Coronary artery (tissue), 2 donors: ENCODE measurements at regions not wholly inside any gene's neighbourhood (a gene's known extent, or its start where the extent isn't known, plus 50 kb on each side); places are given as distances from the start of the nearest gene placed in this dataset.

Experiments
- DNase-seq: peaks from one replicate; pipeline ENCODE4 v3.0.0-alpha.2; 2017; ENCODE audit warnings: low spot score
- H3K27ac ChIP-seq, 2 donors: fragments of 200-600 bp; sonication (generic); one replicate each; pipeline ENCODE4 v1.5.1; 2016 to 2019
- H3K4me3 ChIP-seq: fragments of 200-600 bp; sonication (generic); 2 replicates; pipeline ENCODE4 v1.5.1; 2016; ENCODE audit warnings: mild to moderate bottlenecking, moderate library complexity
- CTCF ChIP-seq: fragments of 200-600 bp; sonication (generic); IDR thresholded peaks from one replicate; pipeline ENCODE4 v1.5.1; 2019; ENCODE audit warnings: antibody characterized with exemption

GRCh38 chr6:144897441-144897921 lies 612.3 kb downstream of the UTRN start:
- DNase-seq: no peak
- H3K4me3 ChIP-seq: no peak overlapping the region
- H3K27ac ChIP-seq: no peak overlapping the region
- TF ChIP-seq CTCF: no peak

GRCh38 chr6:144898052-144898689 lies 613.0 kb downstream of the UTRN start:
- DNase-seq: no peak
- no peak overlapping the region for H3K27ac ChIP-seq
- TF ChIP-seq CTCF: no peak
- H3K4me3 ChIP-seq: no peak overlapping the region

GRCh38 chr6:144898741-144899140 lies 613.6 kb downstream of the UTRN start:
- no peak for TF ChIP-seq CTCF
- Histone ChIP-seq H3K27ac (no peak overlapping the region), H3K4me3 (no peak overlapping the region)
- DNase-seq: no peak

GRCh38 chr6:144899161-144899560 lies 614.0 kb downstream of the UTRN start:
- no peak for DNase-seq
- Histone ChIP-seq H3K4me3 (no peak overlapping the region), H3K27ac (no peak overlapping the region)
- no peak for TF ChIP-seq CTCF

GRCh38 chr6:144901412-144901811 lies 616.3 kb downstream of the UTRN start:
- Histone ChIP-seq H3K4me3 (no peak overlapping the region), H3K27ac (no peak overlapping the region)
- TF ChIP-seq CTCF: no peak
- no peak for DNase-seq

GRCh38 chr6:144908004-144908403 lies 622.9 kb downstream of the UTRN start:
- Histone ChIP-seq H3K27ac (no peak overlapping the region), H3K4me3 (no peak overlapping the region)
- no peak for DNase-seq
- TF ChIP-seq CTCF: no peak

GRCh38 chr6:144909753-144910285 lies 624.7 kb downstream of the UTRN start:
- Histone ChIP-seq H3K27ac (no peak overlapping the region), H3K4me3 (no peak overlapping the region)
- DNase-seq: no peak
- no peak for TF ChIP-seq CTCF
